22Rv1 (cell line): ENCODE measurements at regions not wholly inside any gene's neighbourhood (a gene's known extent, or its start where the extent isn't known, plus 50 kb on each side); places are given as distances from the start of the nearest gene placed in this dataset.

Experiments
- CTCF ChIP-seq: fragments of 450-650 bp; IDR thresholded peaks from 2 replicates; pipeline ENCODE4 v1.5.1; 2017; ENCODE audit warnings: mild to moderate bottlenecking
- ZFX ChIP-seq: fragments of 450-650 bp; IDR thresholded peaks from 2 replicates; pipeline ENCODE4 v1.6.1; 2017; ENCODE audit warnings: antibody characterized with exemption, borderline replicate concordance

- TF ChIP-seq CTCF: no peak
- TF ChIP-seq ZFX: no peak
These were observed 146.1 kb upstream of the TMCO5A start for GRCh38 chr15:37788330-37788729.
